Hepatocyte (in vitro differentiated cells): ENCODE measurements at regions not wholly inside any gene's neighbourhood (a gene's known extent, or its start where the extent isn't known, plus 50 kb on each side); places are given as distances from the start of the nearest gene placed in this dataset.

ENCODE experiments used
- CTCF ChIP-seq: fragments of 200-600 bp; sonication (generic); IDR thresholded peaks from 2 replicates; pipeline ENCODE4 v1.5.1; 2016; ENCODE audit warnings: antibody characterized with exemption, mild to moderate bottlenecking; ENCODE audit not compliant: poor library complexity
- EZH2 ChIP-seq: fragments of 200-600 bp; sonication (generic); IDR thresholded peaks from 2 replicates; pipeline ENCODE4 v1.6.1; 2016; ENCODE audit warnings: antibody characterized with exemption, mild to moderate bottlenecking, borderline replicate concordance
- EZH2phosphoT487 ChIP-seq: fragments of 200-600 bp; sonication (generic); IDR thresholded peaks from one replicate; pipeline ENCODE4 v1.6.1; 2018; ENCODE audit warnings: antibody characterized with exemption, mild to moderate bottlenecking, low read depth, moderate library complexity; ENCODE audit not compliant: unreplicated experiment, severe bottlenecking

GRCh38 chr1:98306517-98307089, 354.9 kb upstream of the SNX7 start:
- TF ChIP-seq CTCF (no peak), EZH2 (no peak), EZH2phosphoT487 (no peak)
